ENCODE measurements at regions not wholly inside any gene's neighbourhood (a gene's known extent, or its start where the extent isn't known, plus 50 kb on each side); places are given as distances from the start of the nearest gene placed in this dataset.

DNA sequence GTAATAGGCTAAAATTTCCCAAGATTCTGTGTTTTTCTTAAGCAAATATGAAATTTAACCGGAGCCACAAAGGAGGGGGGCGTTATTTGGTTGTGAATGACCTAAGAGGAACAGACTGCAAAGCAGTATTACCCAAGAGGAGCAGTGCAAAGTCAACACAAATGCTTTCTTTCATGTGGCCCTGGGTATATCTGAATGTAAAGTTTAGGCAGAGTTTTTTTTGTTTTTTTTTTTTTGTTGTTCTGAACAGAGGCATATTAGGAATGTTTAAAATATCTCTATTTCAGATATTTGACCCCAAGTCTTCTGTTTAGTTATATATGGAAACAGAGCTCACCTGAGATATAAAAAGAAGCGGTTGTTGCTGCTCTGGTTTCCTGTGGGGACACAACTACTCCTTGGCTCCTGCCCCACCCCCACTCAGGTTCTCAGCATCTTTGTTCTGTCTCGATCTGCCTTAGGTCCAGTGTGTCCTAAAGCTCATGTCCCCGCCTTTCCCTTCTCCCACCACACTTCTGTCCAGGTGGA lies 220.7 kb downstream of the RFC3 start:
- DNase-seq (ENCODE audit: low spot score) = no peak

DNA sequence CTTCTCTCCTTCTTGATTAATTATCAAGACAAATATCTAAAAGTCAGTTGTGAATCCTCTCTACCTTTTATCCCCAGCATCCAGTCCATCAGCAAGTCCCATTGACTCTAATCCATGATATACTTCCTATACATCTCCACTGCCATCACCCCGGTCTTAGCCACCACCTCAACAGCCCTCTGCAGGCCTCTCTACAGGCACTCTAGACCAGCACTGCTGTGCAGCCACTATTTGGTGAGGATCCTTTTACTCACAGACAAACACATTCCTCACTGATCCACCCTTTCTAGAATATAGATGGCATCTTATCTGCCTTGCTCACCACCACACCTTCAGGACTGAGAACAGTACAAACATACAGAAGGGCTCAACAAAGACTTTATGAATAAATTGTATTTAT lies 221.7 kb downstream of the RFC3 start:
- no peak for DNase-seq (ENCODE audit: low spot score)

DNA sequence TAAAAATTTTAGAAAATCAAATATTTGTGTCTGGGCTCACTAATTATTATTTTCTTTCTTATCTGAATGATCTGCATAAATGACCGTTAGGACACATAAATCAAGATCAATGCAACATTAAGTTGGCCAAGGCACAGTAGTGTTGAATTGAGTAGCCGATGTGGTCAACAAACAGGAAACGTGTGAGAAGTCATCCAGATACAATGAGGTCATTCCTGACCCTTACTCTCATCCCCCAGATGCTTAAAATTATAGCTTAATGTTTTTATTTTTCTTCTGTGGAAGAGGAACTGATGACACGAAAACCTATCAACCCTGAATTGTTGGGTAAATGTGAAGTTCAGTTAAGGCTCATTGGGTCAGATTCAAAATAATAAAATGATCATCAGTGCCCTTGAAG lies 222.9 kb downstream of the RFC3 start:
- no peak for DNase-seq (ENCODE audit: low spot score)

- peak; percentile 74 for DNase-seq (ENCODE audit: low spot score)
These were observed 226.1 kb downstream of the RFC3 start for GRCh38 chr13:34044041-34044440.

DNA sequence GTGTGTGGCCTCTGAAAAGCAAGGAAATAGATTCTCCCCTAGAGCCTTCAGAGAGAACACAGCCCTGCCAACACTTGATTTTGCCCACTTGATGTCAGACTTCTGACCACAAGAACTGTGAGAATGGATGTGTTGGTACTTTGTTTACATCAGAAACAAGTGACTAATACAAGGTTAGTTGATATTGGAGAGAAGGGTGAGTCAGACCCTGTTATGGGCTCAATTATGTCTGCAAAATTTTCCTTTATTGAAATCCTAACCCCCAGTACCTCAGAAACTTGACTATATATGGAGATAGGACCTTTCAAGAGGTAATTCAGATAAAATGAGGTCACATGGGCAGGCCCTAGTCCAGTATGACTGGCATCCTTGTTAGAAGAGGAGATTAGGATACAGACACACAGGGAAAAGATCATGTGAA lies 226.7 kb downstream of the RFC3 start:
- peak; percentile 98 for DNase-seq (ENCODE audit: low spot score)

DNA sequence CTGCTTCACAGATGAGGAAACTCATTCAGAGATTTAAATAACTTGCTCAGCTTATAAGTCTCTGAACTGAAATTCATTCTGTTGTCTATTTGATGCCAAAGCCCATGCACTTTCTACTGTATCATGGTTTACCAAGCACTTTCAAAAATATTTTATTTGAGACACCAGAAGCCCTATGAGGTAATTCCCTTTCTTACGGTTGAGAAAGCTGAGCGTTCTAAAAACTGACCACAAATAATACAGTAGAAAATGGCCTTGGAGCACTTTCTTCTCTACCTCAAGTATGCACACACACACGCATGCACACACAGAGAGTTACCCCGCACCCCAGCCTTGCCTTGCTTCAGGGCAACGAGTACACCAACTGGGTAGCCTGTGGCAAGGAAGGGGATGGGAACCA lies 228.5 kb downstream of the RFC3 start:
- peak; percentile 38 for DNase-seq (ENCODE audit: low spot score)

DNA sequence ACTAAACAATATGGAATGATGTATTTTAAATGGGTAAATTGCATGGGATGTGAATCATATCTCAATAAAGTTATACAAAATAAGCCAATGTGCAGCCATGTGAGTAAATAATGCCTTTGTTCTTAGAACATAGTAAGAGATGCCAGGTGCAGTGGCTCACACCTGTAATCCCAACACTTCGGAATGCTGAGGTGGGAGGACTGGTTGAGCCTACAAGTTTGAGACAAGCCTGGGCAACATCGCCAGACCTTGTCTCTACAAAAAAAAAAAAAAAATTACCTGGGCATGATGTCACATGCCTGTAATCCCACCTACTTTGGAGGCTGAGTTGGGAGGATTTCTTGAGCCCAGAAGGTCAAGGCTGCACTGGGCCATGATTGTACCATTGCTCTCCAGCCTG lies 230.7 kb downstream of the RFC3 start:
- DNase-seq (ENCODE audit: low spot score) = no peak

GRCh38 chr13:34056733-34057258 lies 238.8 kb downstream of the RFC3 start:
- DNase-seq (ENCODE audit: low spot score) = no peak

- no peak for DNase-seq (ENCODE audit: low spot score)
These were observed 246.7 kb downstream of the RFC3 start for GRCh38 chr13:34064456-34065205.

- no peak for DNase-seq (ENCODE audit: low spot score)
These were observed 248.0 kb downstream of the RFC3 start for GRCh38 chr13:34065928-34066327.

DNA sequence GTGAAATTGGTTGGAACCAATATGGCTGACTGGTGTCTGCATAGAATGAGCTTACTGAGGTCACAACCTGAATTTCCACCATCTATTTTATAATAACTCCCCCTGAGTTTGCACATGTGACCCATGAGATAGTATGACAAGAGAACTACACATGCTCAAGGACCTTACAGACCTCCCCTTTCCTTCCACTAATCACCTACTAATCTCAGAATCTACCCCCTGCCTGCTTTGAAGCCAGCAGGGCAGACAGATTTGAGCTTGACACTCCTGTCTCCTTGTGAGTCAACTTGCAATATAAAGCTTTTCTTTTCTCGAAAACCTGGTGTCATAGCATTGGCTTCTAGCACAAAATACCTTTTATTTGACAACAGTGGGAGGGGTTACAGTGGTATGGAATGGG lies 248.4 kb downstream of the RFC3 start:
- no peak for DNase-seq (ENCODE audit: low spot score)

DNA sequence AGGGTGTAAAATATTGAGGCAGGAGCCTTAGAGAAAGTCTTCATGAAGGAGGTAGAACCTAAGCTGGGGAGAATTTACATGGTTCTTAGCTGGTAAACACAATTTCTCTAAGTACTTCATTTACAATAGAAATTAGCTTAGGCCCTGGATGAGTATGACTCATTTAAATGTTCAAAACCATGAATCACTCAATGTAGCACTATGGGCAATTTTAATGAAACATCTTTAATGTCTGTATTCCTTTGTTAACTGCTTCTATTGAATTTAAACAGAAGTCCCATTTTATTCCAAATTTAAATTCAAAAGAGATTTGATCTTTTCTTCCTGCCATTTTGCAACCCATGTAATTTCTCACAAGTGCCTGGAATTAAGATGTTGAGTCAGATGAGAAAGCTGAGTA lies 252.1 kb downstream of the RFC3 start:
- no peak for DNase-seq (ENCODE audit: low spot score)

DNA sequence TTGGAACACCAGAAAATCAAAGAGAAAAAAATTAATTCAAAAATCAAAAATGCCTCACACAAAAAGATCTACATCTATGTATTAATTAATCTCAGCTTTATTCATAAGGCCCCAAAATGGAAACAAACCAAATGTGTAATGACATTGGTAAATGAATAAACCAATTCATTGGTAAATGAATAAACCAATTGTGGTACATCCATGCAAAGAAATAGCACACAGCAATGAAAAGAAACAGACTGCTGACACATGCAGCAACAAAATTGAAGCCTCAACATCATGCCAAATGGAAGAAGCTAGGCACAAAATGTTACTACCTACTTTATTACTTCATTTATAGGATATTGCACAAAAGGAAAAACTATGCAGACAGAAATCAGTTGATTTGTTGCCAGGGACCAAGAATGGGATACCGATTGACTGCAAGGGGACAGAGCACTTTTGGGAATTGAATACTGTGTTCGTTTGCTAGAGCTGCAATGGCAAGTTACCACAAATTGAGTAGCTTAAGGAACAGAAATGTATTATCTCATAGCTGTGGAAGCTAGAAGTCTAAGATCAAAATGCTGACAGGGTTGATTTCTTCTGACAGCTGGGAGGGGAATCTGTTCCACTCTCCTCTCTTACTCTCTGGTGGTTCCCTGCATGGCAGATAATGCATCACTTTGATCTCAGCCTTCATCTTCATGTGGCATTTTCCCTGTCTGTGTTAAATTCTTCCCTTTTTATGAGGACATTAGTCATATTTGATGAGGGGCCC lies 252.8 kb downstream of the RFC3 start:
- DNase-seq (ENCODE audit: low spot score) = no peak

GRCh38 chr13:34076319-34076718 lies 258.4 kb downstream of the RFC3 start:
- DNase-seq (ENCODE audit: low spot score) = no peak

GRCh38 chr13:34076943-34077703 lies 259.2 kb downstream of the RFC3 start:
- peak; percentile 34 for DNase-seq (ENCODE audit: low spot score)

DNA sequence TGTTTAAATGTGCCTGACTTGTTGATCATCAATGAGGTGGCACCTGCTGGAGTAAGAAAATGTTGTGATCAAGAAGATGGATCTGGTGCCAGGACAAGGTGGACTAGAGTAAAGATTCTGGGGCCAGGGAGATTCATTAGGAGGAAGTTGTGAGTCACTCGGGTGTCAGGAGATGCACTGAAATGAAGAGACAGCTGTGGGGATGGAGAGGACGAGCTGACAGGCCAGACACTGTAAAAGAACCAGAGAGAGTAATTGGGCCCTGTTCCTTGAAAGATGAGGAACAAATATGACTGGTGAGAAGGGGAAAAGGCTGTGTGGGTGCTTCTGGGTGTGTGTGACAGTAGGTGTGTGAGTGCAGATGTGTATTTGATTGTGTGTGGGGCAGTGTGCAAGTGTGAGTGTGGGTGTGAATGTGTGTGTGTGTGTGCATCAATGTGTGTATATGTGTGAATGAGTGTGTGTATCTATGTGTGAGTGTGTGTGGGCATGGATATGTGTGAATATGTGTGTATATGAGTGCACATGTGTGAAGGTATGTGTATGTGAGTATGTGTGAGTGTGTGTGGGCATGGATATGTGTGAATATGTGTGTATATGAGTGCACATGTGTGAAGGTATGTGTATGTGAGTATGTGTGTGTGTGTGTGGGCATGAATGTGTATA lies 260.5 kb downstream of the RFC3 start:
- DNase-seq (ENCODE audit: low spot score) = no peak

GRCh38 chr13:34085204-34085603 lies 267.3 kb downstream of the RFC3 start:
- DNase-seq (ENCODE audit: low spot score) = no peak

DNA sequence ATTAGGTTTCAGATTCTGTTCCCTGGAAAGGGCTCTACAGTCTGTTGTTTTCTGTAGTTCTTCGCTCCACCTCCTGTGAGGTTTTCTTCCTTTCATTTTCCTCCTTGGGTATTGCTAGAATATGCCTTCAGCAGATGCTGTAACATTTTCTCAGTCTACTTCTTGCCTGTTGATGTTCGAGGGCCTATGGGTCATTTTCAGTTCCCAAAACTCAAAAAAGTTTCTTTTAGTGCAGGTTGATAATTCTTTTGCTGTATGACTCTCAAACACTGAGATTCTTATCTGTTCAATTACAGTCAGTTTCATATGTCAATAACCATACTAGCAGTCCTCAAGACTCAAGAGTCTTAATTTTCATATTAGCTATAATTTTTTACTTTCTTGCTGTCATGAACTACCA lies 268.3 kb downstream of the RFC3 start:
- no peak for DNase-seq (ENCODE audit: low spot score)

GRCh38 chr13:34087791-34088190 lies 269.8 kb downstream of the RFC3 start:
- DNase-seq (ENCODE audit: low spot score) = no peak

- DNase-seq (ENCODE audit: low spot score) = no peak
These were observed 285.9 kb downstream of the RFC3 start for GRCh38 chr13:34103854-34104253.

DNA sequence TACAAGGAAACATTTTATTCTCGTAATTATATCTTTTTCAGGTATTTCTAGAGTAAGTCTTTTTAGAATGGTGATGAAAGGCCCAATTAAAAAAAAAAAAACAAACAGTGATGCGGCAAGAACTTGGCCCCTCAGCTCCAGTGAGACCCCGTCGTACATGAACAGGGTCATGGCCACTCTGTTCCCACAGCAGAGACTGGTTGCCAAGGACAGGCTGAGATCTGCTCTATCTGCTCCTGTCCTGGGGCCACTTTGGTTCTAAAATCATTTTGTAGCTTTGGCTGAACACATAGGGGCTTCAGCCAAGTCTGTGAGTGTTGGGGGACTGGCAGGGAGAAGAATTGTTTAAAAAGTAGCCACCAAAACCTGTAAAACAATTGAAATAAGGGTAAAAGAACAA lies 286.9 kb downstream of the RFC3 start:
- no peak for DNase-seq (ENCODE audit: low spot score)

DNA sequence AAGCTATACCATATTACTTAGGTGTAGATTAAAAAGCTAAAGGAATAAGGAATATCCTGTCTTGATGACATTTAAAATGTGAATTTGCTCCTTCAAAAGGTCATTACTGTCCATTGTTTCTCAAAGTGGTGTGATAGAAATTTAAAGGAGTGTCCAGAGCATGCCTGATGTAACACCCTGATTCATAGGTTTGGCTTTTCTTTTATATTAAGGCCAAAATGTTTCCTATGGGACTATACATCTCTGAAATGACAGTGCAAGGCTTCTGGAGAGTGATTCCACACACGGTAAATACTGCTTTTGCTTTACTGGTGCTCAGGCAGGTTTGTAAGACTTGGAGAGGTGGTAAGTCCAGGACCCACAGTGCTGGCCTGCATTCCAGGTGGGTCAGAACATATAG lies 289.9 kb downstream of the RFC3 start:
- DNase-seq (ENCODE audit: low spot score) = no peak

Data from H4 (cell line).